ENCODE measurements at regions not wholly inside any gene's neighbourhood (a gene's known extent, or its start where the extent isn't known, plus 50 kb on each side); places are given as distances from the start of the nearest gene placed in this dataset.

- in situ Hi-C loops (cut with MboI; ENCODE audit: low sequenced_read_pairs) (no loop called here), intact Hi-C loops (cut with micrococcal nuclease) (no loop called here)
These were observed 248.7 kb downstream of the MEIS1 start for GRCh38 chr2:66683599-66683998.

More at GRCh38 chr2:66683599-66683998, 248.7 kb downstream of the MEIS1 start:
- no TSS peak for BruUV-seq (replicated peaks)
- Histone ChIP-seq H4K8ac (ENCODE audit: low read depth in 2 of 2, low read length in 2 of 2) (no peak overlapping the region; a peak in 1 of 4 replicates), H3K9me1 (ENCODE audit: insufficient read depth, low read length) (no peaks in the 10 kb centered on the region), H2BK5ac (ENCODE audit: low read depth, low read length, poor library complexity, severe bottlenecking) (no peak overlapping the region), H3K4me2 (ENCODE audit: low read depth, low read length) (no peak overlapping the region), H2AFZ (replicated peaks; ENCODE audit: low read length, poor library complexity) (no peak overlapping the region), H3K9ac (ENCODE audit: low read depth, low read length) (no peak overlapping the region), H2AK5ac (ENCODE audit: low read depth, low read length) (0 out of 2 replicates have a peak overlapping the region, but pooled peaks have one; percentile 3), H3K27me3 (ENCODE audit: control insufficient read depth, insufficient read depth, low read length) (no peaks in the 10 kb centered on the region), H4K5ac (ENCODE audit: low read depth, low read length) (no peak overlapping the region), H3K4me3 (ENCODE audit: insufficient read depth, low read depth, low read length) (no peak overlapping the region), H3K9me3 (ENCODE audit: control insufficient read depth, insufficient read depth, low read length) (no peaks in the 10 kb centered on the region), H3K36me3 (ENCODE audit: control insufficient read depth, insufficient read depth, low read length) (no peaks in the 10 kb centered on the region), H4K91ac (ENCODE audit: insufficient read depth, low read depth, low read length) (peak overlapping the region; percentile 14; the same call in 1 of the 2 replicates), H3K79me1 (ENCODE audit: low read depth in 1 of 2, low read length in 2 of 2) (no peaks in the 10 kb centered on the region), H3K18ac (ENCODE audit: low read depth, low read length) (peak overlapping the region; percentile 68; the same call in 1 of the 2 replicates), H2AK9ac (replicated peaks; ENCODE audit: low read depth, low read length, poor library complexity) (no peak overlapping the region), H3K56ac (ENCODE audit: extremely low read depth, insufficient read depth, low read length) (no peak overlapping the region), H3K14ac (replicated peaks; ENCODE audit: low read depth, low read length) (no peak overlapping the region), H3K4ac (ENCODE audit: low read depth, low read length) (no peak overlapping the region), H2BK15ac (ENCODE audit: low read depth, low read length) (peak overlapping the region; percentile 32; the same call in 1 of the 3 replicates), H3K23ac (ENCODE audit: low read depth, low read length) (no peak overlapping the region), H4K20me1 (ENCODE audit: insufficient read depth, low read length) (no peaks in the 10 kb centered on the region), H2BK120ac (ENCODE audit: low read depth, low read length) (peak overlapping the region; percentile 1; the same call in 1 of the 2 replicates), H2BK20ac (ENCODE audit: low read depth, low read length) (no peak overlapping the region), H3K4me1 (ENCODE audit: control insufficient read depth, insufficient read depth, low read length) (peaks cover 2% of the 10 kb centered on the region), H3K27ac (ENCODE audit: insufficient read depth, low read length) (no peak overlapping the region)
- ATAC-seq (ENCODE audit: low read depth): no peak
- WGBS, 2 experiments (ENCODE audit: extremely low coverage in 2 of 2, insufficient read length in 1 of 2): no CpG with 5 or more reads among the region's 3 CpGs
- no peak for DNase-seq
- TF ChIP-seq MAZ (IDR thresholded peaks at IDR 0.05; ENCODE audit: borderline replicate concordance, low read depth, low read length) (no peak), CEBPB (IDR thresholded peaks at IDR 0.05; ENCODE audit: low read depth, low read length) (no peak), MXI1 (IDR thresholded peaks at IDR 0.05; ENCODE audit: borderline replicate concordance, low read depth, low read length) (no peak), BHLHE40 (IDR thresholded peaks at IDR 0.05; ENCODE audit: low read depth, low read length) (no peak), NFE2L2 (IDR thresholded peaks at IDR 0.05; ENCODE audit: low read depth, low read length) (no peak), RFX5 (IDR thresholded peaks at IDR 0.05; ENCODE audit: low read depth, low read length) (no peak), ELK1 (IDR thresholded peaks at IDR 0.05; ENCODE audit: borderline replicate concordance, low read depth, low read length) (no peak), RCOR1 (IDR thresholded peaks at IDR 0.05; ENCODE audit: insufficient replicate concordance, low read length) (no peak), USF2 (IDR thresholded peaks at IDR 0.05; ENCODE audit: low read depth, low read length) (no peak), MAFK (IDR thresholded peaks at IDR 0.05; ENCODE audit: low read depth, low read length) (no peak), POLR2A (IDR thresholded peaks at IDR 0.05; ENCODE audit: low read depth, low read length) (no peak), CHD1 (IDR thresholded peaks at IDR 0.05; ENCODE audit: low read depth, low read length) (no peak), RAD21 (IDR thresholded peaks at IDR 0.05; ENCODE audit: low read length) (no peak), CTCF (conservative IDR thresholded peaks at IDR 0.05; ENCODE audit: low read depth, low read length) (no peak), FOS (IDR thresholded peaks at IDR 0.05; ENCODE audit: low read depth, low read length) (no peak), SMC3 (IDR thresholded peaks at IDR 0.05; ENCODE audit: low read depth, low read length) (no peak)
- dilution Hi-C loops (cut with HindIII; ENCODE audit: low sequenced_read_pairs, unreplicated experiment): no loop called here
- POLR2A ChIA-PET (ENCODE audit: unreplicated experiment): no interaction called here
- CTCF ChIA-PET: interaction anchor here (0.5 kb wide), 1 partner anchor 17 kb away, joined by 3 read pairs; no protein-coding TSS in a partner anchor

Data from IMR-90 (cell line).